ENCODE measurements at regions not wholly inside any gene's neighbourhood (a gene's known extent, or its start where the extent isn't known, plus 50 kb on each side); places are given as distances from the start of the nearest gene placed in this dataset.

DNA sequence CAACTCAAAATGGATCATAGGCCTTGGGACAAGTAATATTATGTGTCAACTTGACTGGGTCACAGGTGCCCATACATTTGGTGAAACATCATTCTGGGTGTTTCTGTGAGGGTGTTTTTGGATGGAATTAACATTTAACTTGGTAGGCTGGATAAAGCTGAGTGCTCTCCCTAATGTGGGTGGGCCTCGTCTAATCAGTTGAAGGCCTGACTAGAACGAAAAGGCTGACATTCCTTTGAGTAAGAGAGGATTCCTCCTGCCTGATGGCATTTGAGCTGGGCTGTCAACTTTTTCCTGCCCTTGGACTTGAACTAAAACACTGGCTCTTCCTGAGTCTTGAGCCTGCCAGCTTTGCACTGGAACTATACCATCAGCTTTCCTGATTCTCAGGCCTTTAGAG, 93.4 kb upstream of the ESRRB start:
- TF ChIP-seq, protein P1, sequence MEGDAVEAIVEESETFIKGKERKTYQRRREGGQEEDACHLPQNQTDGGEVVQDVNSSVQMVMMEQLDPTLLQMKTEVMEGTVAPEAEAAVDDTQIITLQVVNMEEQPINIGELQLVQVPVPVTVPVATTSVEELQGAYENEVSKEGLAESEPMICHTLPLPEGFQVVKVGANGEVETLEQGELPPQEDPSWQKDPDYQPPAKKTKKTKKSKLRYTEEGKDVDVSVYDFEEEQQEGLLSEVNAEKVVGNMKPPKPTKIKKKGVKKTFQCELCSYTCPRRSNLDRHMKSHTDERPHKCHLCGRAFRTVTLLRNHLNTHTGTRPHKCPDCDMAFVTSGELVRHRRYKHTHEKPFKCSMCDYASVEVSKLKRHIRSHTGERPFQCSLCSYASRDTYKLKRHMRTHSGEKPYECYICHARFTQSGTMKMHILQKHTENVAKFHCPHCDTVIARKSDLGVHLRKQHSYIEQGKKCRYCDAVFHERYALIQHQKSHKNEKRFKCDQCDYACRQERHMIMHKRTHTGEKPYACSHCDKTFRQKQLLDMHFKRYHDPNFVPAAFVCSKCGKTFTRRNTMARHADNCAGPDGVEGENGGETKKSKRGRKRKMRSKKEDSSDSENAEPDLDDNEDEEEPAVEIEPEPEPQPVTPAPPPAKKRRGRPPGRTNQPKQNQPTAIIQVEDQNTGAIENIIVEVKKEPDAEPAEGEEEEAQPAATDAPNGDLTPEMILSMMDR (conservative IDR thresholded peaks at IDR 0.05): no peak
- TF ChIP-seq EZH2 (IDR thresholded peaks at IDR 0.05; ENCODE audit: low read depth): no peak

Data from PC-9 (cell line).